HepG2 (cell line): ENCODE measurements at regions not wholly inside any gene's neighbourhood (a gene's known extent, or its start where the extent isn't known, plus 50 kb on each side); places are given as distances from the start of the nearest gene placed in this dataset.

Experiments
- ATAC-seq: fragments of 200-7000 bp; cut with Tn5 transposase; 3 replicates; pipeline ENCODE4 v1.9.1; 2020; ENCODE audit warnings: mild to moderate bottlenecking, moderate library complexity
- BruUV-seq: library from RNA; stranded (reverse); fragments of 400-500 nt; replicated peaks from 2 replicates; lab custom pipeline; 2021; lab: Mats Ljungman, UMichigan
- CTCF ChIA-PET: fragments of 300-600 bp; formaldehyde crosslinking; extraction: SDS; loops from one replicate; lab custom pipeline; 2021; ENCODE audit warnings: low total read pairs, inconsistent platforms, low intra/inter-chr PET ratio; lab: Yijun Ruan, JAX
- POLR2A ChIA-PET: fragments of 350-600 bp; sonication (Branson Sonifier 250); formaldehyde crosslinking; loops from one replicate; lab custom pipeline; 2020; ENCODE audit warnings: antibody characterized with exemption, inconsistent platforms; lab: Yijun Ruan, JAX
- DNase-seq: peaks from one replicate; pipeline ENCODE4 v3.0.0-alpha.2; 2015; ENCODE audit warnings: low spot score
- FAIRE-seq: peaks from 3 replicates; lab custom pipeline; 2011; peaks lifted over from hg19 to GRCh38; lab: Jason Lieb, UNC
- H2AFZ ChIP-seq: one replicate; pipeline ENCODE4 v1.6.1; 2011; ENCODE audit warnings: low read length, inconsistent platforms
- H3K27ac ChIP-seq: fragments of 300-600 bp; 3 replicates; pipeline ENCODE4 v1.8.0; 2011; ENCODE audit warnings: mixed run types, mild to moderate bottlenecking, mixed read lengths, low read length, inconsistent platforms; ENCODE audit not compliant: insufficient read depth; ENCODE audit errors: extremely low read length
- H3K27me3 ChIP-seq, 2 experiments: fragments of 200-600 bp in 1 of 2; 2 replicates in 1 of 2; 3 replicates in 1 of 2; pipeline versions ENCODE4 v1.6.0 to v1.8.0; 2011; ENCODE audit warnings: low read length in 2 of 2, mild to moderate bottlenecking in 2 of 2, moderate library complexity in 2 of 2, inconsistent platforms in 1 of 2; ENCODE audit not compliant: insufficient read depth in 2 of 2, control insufficient read depth in 1 of 2
- H3K36me3 ChIP-seq, 2 experiments: fragments of 200-600 bp in 1 of 2; replicated peaks in 1 of 2; 2 replicates in 1 of 2; 3 replicates in 1 of 2; pipeline versions ENCODE4 v1.5.1 to v1.8.0; 2011; ENCODE audit warnings: low read length in 2 of 2, inconsistent platforms in 1 of 2; ENCODE audit not compliant: insufficient read depth in 2 of 2, control insufficient read depth in 1 of 2
- H3K4me1 ChIP-seq: 2 replicates; pipeline ENCODE4 v1.5.1; 2012; ENCODE audit warnings: low read length, inconsistent platforms; ENCODE audit not compliant: insufficient read depth
- H3K4me2 ChIP-seq: 2 replicates; pipeline ENCODE4 v1.6.0; 2011; ENCODE audit warnings: low read depth, low read length, inconsistent platforms
- H3K4me3 ChIP-seq, 3 experiments: fragments of 200-600 bp in 1 of 3; sonication (generic), shearing (Covaris generic) in 1 of 3; replicated peaks in 1 of 3; 2 replicates each; pipeline ENCODE4 v1.5.1; 2011 to 2016; ENCODE audit warnings: low read length in 3 of 3, inconsistent platforms in 2 of 3, low read depth in 2 of 3, mild to moderate bottlenecking in 2 of 3, control low read depth in 1 of 3, mixed read lengths in 1 of 3; ENCODE audit not compliant: insufficient read depth in 1 of 3
- H3K79me2 ChIP-seq: one replicate; pipeline ENCODE4 v1.6.1; 2011; ENCODE audit warnings: low read length, inconsistent platforms; ENCODE audit not compliant: insufficient read depth
- H3K9ac ChIP-seq: 2 replicates; pipeline ENCODE4 v1.6.0; 2011; ENCODE audit warnings: mild to moderate bottlenecking, low read depth, low read length, inconsistent platforms; ENCODE audit not compliant: insufficient read depth
- H3K9me3 ChIP-seq: 2 replicates; pipeline ENCODE4 v1.5.1; 2012; ENCODE audit warnings: mild to moderate bottlenecking, low read length
- H4K20me1 ChIP-seq: 2 replicates; pipeline ENCODE4 v1.6.0; 2011; ENCODE audit warnings: inconsistent platforms, mild to moderate bottlenecking, low read length, moderate library complexity; ENCODE audit not compliant: insufficient read depth
- AKAP8 ChIP-seq: sonication (generic); formaldehyde crosslinking; IDR thresholded peaks from 2 replicates; pipeline ENCODE4 v1.5.1; 2020; ENCODE audit warnings: mild to moderate bottlenecking, missing genetic modification reagents
- ATF3 ChIP-seq: sonication (generic); formaldehyde crosslinking; IDR thresholded peaks from 2 replicates; pipeline ENCODE4 v1.4.0; 2020; ENCODE audit warnings: missing genetic modification reagents
- CENPT ChIP-seq: sonication (generic); formaldehyde crosslinking; IDR thresholded peaks from 2 replicates; pipeline ENCODE4 v1.8.0; 2022; ENCODE audit warnings: low read depth, mild to moderate bottlenecking, moderate library complexity, missing genetic modification reagents
- CREBL2 ChIP-seq: sonication (generic); formaldehyde crosslinking; IDR thresholded peaks from 2 replicates; pipeline ENCODE4 v1.8.1; 2023; ENCODE audit warnings: missing genetic modification reagents, mild to moderate bottlenecking, borderline replicate concordance
- ELF4 ChIP-seq: sonication (generic); formaldehyde crosslinking; IDR thresholded peaks from 2 replicates; pipeline ENCODE4 v1.5.0; 2020; ENCODE audit warnings: missing genetic modification reagents, mild to moderate bottlenecking, moderate library complexity, borderline replicate concordance
- EZH2 ChIP-seq: conservative IDR thresholded peaks from 2 replicates; pipeline ENCODE4 v1.6.1; 2012; ENCODE audit warnings: mild to moderate bottlenecking, low read depth, low read length, moderate library complexity
- RXRA ChIP-seq: sonication (generic); formaldehyde crosslinking; IDR thresholded peaks from 2 replicates; pipeline ENCODE4 v1.5.1; 2020; ENCODE audit warnings: missing genetic modification reagents
- TERF1 ChIP-seq: sonication (generic); formaldehyde crosslinking; IDR thresholded peaks from 2 replicates; pipeline ENCODE4 v1.8.0; 2022; ENCODE audit warnings: mild to moderate bottlenecking, missing genetic modification reagents, moderate library complexity
- YEATS4 ChIP-seq: sonication (generic); formaldehyde crosslinking; IDR thresholded peaks from 2 replicates; pipeline ENCODE4 v1.4.0; 2020; ENCODE audit warnings: missing genetic modification reagents, borderline replicate concordance
- ZFP82 ChIP-seq: sonication (generic); formaldehyde crosslinking; IDR thresholded peaks from 2 replicates; pipeline ENCODE4 v1.5.1; 2020; ENCODE audit warnings: mild to moderate bottlenecking, missing genetic modification reagents, borderline replicate concordance
- ZNF772 ChIP-seq: sonication (generic); formaldehyde crosslinking; IDR thresholded peaks from 2 replicates; pipeline ENCODE4 v1.5.0; 2020; ENCODE audit warnings: mild to moderate bottlenecking, missing genetic modification reagents
- ZNF776 ChIP-seq: sonication (generic); formaldehyde crosslinking; IDR thresholded peaks from 2 replicates; pipeline ENCODE4 v1.4.0; 2020; ENCODE audit warnings: mild to moderate bottlenecking, missing genetic modification reagents
- ZNF781 ChIP-seq: sonication (generic); formaldehyde crosslinking; IDR thresholded peaks from 2 replicates; pipeline ENCODE4 v1.5.1; 2020; ENCODE audit warnings: borderline replicate concordance, mild to moderate bottlenecking, missing genetic modification reagents; ENCODE audit errors: not compliant biosample characterization
- ZNF879 ChIP-seq: sonication (generic); formaldehyde crosslinking; IDR thresholded peaks from 2 replicates; pipeline ENCODE4 v1.8.1; 2023; ENCODE audit warnings: missing genetic modification reagents
- WGBS: methylation state at CpG from one replicate; pipeline ENCODE4 v1.1.6; 2017; ENCODE audit warnings: low lambda C conversion rate; 5-methylcytosine and 5-hydroxymethylcytosine counted together
- in situ Hi-C: cut with HindIII; loops from 2 replicates; pipeline ENCODE4 v1.10.0; 2017; ENCODE audit warnings: low pct_unique_long_range_greater_than_20kb; ENCODE audit not compliant: extremely low pct_ligation_motif_present
- intact Hi-C: fragments of 100-400 bp; cut with micrococcal nuclease; formaldehyde crosslinking; loops from one replicate; pipeline ENCODE4 v1.10.0; 2022; ENCODE audit not compliant: unreplicated experiment

- no TSS peak for BruUV-seq
- Histone ChIP-seq H4K20me1 (no peaks in the 10 kb centered on the region), H3K4me2 (no peak overlapping the region), H3K36me3 (no peaks in the 10 kb centered on the region), H3K9me3 (no peaks in the 10 kb centered on the region), H2AFZ (no peak overlapping the region), H3K4me3 (no peak overlapping the region), H3K9ac (no peak overlapping the region), H3K27me3 (no peaks in the 10 kb centered on the region; a peak in 1 of 5 replicates), H3K79me2 (no peaks in the 10 kb centered on the region), H3K4me1 (no peaks in the 10 kb centered on the region), H3K27ac (no peak overlapping the region)
- intact Hi-C loops (no loop called here), in situ Hi-C loops (no loop called here)
- 11% methylated on average over 5 of the region's 5 CpGs for WGBS
- FAIRE-seq (no peak), ATAC-seq (no peak), DNase-seq (no peak)
- ChIA-PET CTCF (no interaction called here), POLR2A (no interaction called here)
- TF ChIP-seq ELF4 (CRISPR knock-in tag) (no peak), ZNF772 (CRISPR knock-in tag) (no peak), YEATS4 (CRISPR knock-in tag) (no peak), ZNF781 (no peak), ZNF776 (CRISPR knock-in tag) (no peak), RXRA (CRISPR knock-in tag) (no peak), TERF1 (no peak), ZFP82 (CRISPR knock-in tag) (no peak), AKAP8 (CRISPR knock-in tag) (no peak), ATF3 (CRISPR knock-in tag) (no peak), CREBL2 (CRISPR knock-in tag) (no peak), ZNF879 (CRISPR knock-in tag) (no peak), CENPT (CRISPR knock-in tag) (no peak), EZH2 (no peak)
Observed at GRCh38 chr4:173761938-173762337, 231.9 kb upstream of the HAND2 start.
